DOHH2 (cell line): ENCODE measurements at regions not wholly inside any gene's neighbourhood (a gene's known extent, or its start where the extent isn't known, plus 50 kb on each side); places are given as distances from the start of the nearest gene placed in this dataset.

Source experiments
- CTCF ChIP-seq: fragments of 200-600 bp; sonication (generic); IDR thresholded peaks from one replicate; pipeline ENCODE4 v1.5.1; 2014; ENCODE audit warnings: antibody characterized with exemption, mild to moderate bottlenecking, low read depth, low read length; ENCODE audit not compliant: poor library complexity, severe bottlenecking
- EZH2phosphoT487 ChIP-seq: fragments of 200-600 bp; sonication (generic); IDR thresholded peaks from 2 replicates; pipeline ENCODE4 v1.6.1; 2017; ENCODE audit warnings: borderline replicate concordance, mild to moderate bottlenecking, antibody characterized with exemption, low read length, moderate library complexity, mixed read lengths

- TF ChIP-seq CTCF (no peak), EZH2phosphoT487 (no peak)
These were observed 338.4 kb upstream of the KLF3 start for GRCh38 chr4:38325629-38325913.
